ENCODE measurements at regions not wholly inside any gene's neighbourhood (a gene's known extent, or its start where the extent isn't known, plus 50 kb on each side); places are given as distances from the start of the nearest gene placed in this dataset.

DNA sequence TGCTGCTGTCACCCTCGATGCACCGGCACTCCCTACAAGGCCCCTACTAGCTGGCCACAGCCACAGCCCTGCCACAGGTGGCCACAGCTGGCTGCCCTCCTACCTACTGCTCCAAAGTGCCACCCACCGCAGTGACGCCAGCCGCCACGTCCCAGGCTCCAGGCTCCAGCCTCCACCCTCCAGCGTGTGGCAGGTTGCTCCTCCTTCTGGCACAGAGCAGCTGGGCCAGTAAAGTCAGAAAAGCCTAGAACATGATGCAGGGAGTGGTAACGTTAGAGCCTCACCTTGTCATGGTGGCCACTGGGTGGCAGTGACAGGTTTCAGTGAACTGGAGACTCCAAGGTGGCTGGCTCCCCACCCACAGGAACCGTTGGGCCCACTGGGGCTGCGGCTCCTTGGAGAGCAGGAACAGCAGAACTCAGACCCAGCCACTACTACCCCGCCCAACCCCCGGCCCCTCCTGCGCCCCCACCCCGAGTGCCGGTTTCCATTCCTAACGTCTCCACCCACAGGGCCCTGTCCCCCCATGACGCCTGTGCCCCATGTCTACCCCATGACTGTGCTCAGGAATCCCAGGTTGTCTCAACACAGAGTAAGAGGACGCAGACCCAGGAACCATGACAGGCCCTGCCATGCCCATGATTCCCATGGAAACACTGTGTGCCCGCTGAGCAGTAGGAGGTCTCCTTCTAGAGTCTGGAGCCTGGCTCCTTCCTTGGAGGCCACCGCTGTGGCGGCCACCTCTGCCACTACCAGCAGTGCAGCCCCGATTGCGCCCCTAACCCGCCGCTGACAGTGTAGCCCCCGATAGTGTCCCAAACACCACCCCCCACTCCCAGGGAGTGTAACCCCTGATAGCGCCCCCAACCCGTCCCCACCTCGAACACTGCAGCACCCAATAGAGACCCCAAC is 52.3 kb upstream of the ZNF33B start:
- H2AFZ ChIP-seq (ENCODE audit: low read length), result no peak overlapping the region
- no peak overlapping the region for H3K23ac ChIP-seq (ENCODE audit: low read depth, low read length, poor library complexity)
- H3K9ac ChIP-seq (ENCODE audit: low read depth, low read length, poor library complexity), result no peak overlapping the region
- H4K8ac ChIP-seq (ENCODE audit: low read depth, low read length), result no peak overlapping the region
- H2BK15ac ChIP-seq (ENCODE audit: low read length), result no peak overlapping the region
- no peak for DNase-seq (ENCODE audit: low spot score)
- no CpG with 5 or more reads among the region's 29 CpGs for WGBS, 2 donors (ENCODE audit: extremely low coverage in 2 of 2, insufficient read length in 2 of 2, insufficient replicate concordance in 1 of 2)
- no peak overlapping the region for H3K4ac ChIP-seq (ENCODE audit: low read length)
- H2BK5ac ChIP-seq (ENCODE audit: low read length), result peak overlapping the region; percentile 66
- H3K18ac ChIP-seq (ENCODE audit: low read length), result no peak overlapping the region
- no peak overlapping the region for H2BK120ac ChIP-seq (ENCODE audit: low read depth, low read length)
- no peak overlapping the region for H2AK5ac ChIP-seq (ENCODE audit: low read depth, low read length)
- no peak overlapping the region for H3K14ac ChIP-seq (ENCODE audit: low read length)
- no peaks in the 10 kb centered on the region for H3K79me1 ChIP-seq (ENCODE audit: low read depth, low read length)
- no peak overlapping the region for H2BK12ac ChIP-seq (ENCODE audit: low read length)
- peaks cover 0 to 16% of the 10 kb centered on the region in 2 donors for H3K9me3 ChIP-seq (replicated peaks in 1 of 2; ENCODE audit: control insufficient read depth in 2 of 2, insufficient read depth in 1 of 2, low read depth in 1 of 2, low read length in 2 of 2)
- H3K27me3 ChIP-seq (ENCODE audit: control insufficient read depth in 3 of 3, insufficient read depth in 3 of 3, low read depth in 1 of 3, low read length in 3 of 3), result peaks cover 0 to 6% (median 0%) of the 10 kb centered on the region in 3 experiments
- no peaks in the 10 kb centered on the region for H3K4me1 ChIP-seq (ENCODE audit: control insufficient read depth in 2 of 2, insufficient read depth in 1 of 2, low read depth in 1 of 2, low read length in 2 of 2)
- no peak overlapping the region for H3K27ac ChIP-seq (replicated peaks; ENCODE audit: low read length)
- no peaks in the 10 kb centered on the region for H3K36me3 ChIP-seq (replicated peaks in 1 of 2; ENCODE audit: control insufficient read depth in 2 of 2, insufficient read depth in 2 of 2, low read length in 2 of 2)
- no peak overlapping the region for H4K91ac ChIP-seq (ENCODE audit: low read depth, low read length, poor library complexity)
- H3K4me3 ChIP-seq (ENCODE audit: low read length in 2 of 2), result no peak overlapping the region
- H3K4me2 ChIP-seq (ENCODE audit: insufficient read depth, low read length, poor library complexity, severe bottlenecking), result peak overlapping the region; percentile 11

DNA sequence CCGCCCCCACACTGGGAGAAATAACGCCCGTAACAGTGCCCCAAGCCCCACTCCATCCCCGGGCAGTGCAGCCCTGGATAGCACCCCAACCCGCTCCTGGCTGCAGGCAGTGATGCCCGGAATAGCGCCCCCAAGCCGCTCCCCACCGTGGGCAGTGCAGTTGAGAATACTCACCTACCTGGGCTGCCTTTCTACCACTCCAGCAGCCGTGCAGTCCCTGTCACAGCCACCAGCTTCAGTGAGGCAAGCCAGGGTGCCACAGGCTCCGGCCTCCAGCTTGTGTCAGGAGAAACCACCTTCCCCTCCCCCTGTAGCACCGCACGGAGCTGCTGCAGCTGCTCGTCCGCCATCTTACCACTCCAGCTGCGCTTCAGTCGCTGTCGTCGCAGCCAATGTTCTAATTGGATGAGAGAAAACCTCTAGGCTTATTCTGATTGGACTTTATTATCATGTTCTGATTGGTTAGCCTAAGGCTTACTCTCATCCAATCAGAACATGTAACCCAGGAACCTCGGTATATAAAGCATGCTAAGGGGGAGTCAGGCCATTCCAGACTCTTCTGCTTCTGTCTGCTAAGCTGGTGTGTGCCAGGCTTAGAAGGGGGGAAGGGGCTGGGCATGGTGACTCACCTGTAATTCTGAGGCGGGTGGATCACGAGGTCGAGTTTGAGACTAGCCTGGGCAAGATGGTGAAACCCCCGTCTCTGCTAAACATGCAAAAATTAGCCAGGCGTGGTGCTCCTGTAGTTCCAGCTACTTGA is 53.2 kb upstream of the ZNF33B start:
- no peaks in the 10 kb centered on the region for H3K79me1 ChIP-seq (ENCODE audit: low read depth, low read length)
- peak overlapping the region; percentile 61 for H2AFZ ChIP-seq (ENCODE audit: low read length)
- no peak for DNase-seq (ENCODE audit: low spot score)
- no peak overlapping the region for H4K91ac ChIP-seq (ENCODE audit: low read depth, low read length, poor library complexity)
- peaks cover 0 to 6% (median 0%) of the 10 kb centered on the region in 3 experiments for H3K27me3 ChIP-seq (ENCODE audit: control insufficient read depth in 3 of 3, insufficient read depth in 3 of 3, low read depth in 1 of 3, low read length in 3 of 3)
- no peaks in the 10 kb centered on the region for H3K36me3 ChIP-seq (replicated peaks in 1 of 2; ENCODE audit: control insufficient read depth in 2 of 2, insufficient read depth in 2 of 2, low read length in 2 of 2)
- H2AK5ac ChIP-seq (ENCODE audit: low read depth, low read length), result no peak overlapping the region
- H3K27ac ChIP-seq (replicated peaks; ENCODE audit: low read length), result no peak overlapping the region
- H4K8ac ChIP-seq (ENCODE audit: low read depth, low read length), result no peak overlapping the region
- no peak overlapping the region for H3K14ac ChIP-seq (ENCODE audit: low read length)
- peaks cover 0 to 16% of the 10 kb centered on the region in 2 donors for H3K9me3 ChIP-seq (replicated peaks in 1 of 2; ENCODE audit: control insufficient read depth in 2 of 2, insufficient read depth in 1 of 2, low read depth in 1 of 2, low read length in 2 of 2)
- H2BK12ac ChIP-seq (ENCODE audit: low read length), result no peak overlapping the region
- H2BK15ac ChIP-seq (ENCODE audit: low read length), result no peak overlapping the region
- no peak overlapping the region for H3K18ac ChIP-seq (ENCODE audit: low read length)
- H3K9ac ChIP-seq (ENCODE audit: low read depth, low read length, poor library complexity), result no peak overlapping the region
- H2BK120ac ChIP-seq (ENCODE audit: low read depth, low read length), result no peak overlapping the region
- H3K23ac ChIP-seq (ENCODE audit: low read depth, low read length, poor library complexity), result no peak overlapping the region
- no peak overlapping the region for H3K4me3 ChIP-seq (ENCODE audit: low read length in 2 of 2)
- no peaks in the 10 kb centered on the region for H3K4me1 ChIP-seq (ENCODE audit: control insufficient read depth in 2 of 2, insufficient read depth in 1 of 2, low read depth in 1 of 2, low read length in 2 of 2)
- no peak overlapping the region for H2BK5ac ChIP-seq (ENCODE audit: low read length)
- no CpG with 5 or more reads among the region's 25 CpGs for WGBS, 2 donors (ENCODE audit: extremely low coverage in 2 of 2, insufficient read length in 2 of 2, insufficient replicate concordance in 1 of 2)
- no peak overlapping the region for H3K4ac ChIP-seq (ENCODE audit: low read length)
- H3K4me2 ChIP-seq (ENCODE audit: insufficient read depth, low read length, poor library complexity, severe bottlenecking), result peak overlapping the region; percentile 11

DNA sequence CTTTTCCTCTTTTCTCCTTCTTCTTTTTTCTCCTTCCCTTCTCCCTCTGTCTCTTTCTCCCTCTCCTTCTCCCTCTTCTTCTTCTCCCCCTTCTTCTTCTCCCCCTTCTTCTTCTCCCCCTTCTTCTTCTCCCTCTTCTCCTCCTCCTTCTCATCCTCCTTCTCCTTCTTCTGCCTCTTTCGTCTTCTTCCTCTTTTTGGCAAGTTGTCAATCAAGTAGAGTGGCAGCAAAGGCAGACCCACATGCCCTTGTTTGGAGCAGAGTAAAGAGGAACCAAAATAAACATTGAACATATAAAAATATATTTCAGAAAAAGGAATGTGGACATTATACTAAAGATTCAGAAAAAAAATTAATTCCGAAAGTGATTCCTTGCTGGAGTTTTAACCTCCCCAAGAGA is 59.6 kb upstream of the ZNF33B start:
- H3K18ac ChIP-seq (ENCODE audit: low read length), result no peak overlapping the region
- H2BK15ac ChIP-seq (ENCODE audit: low read length), result no peak overlapping the region
- no peak overlapping the region for H4K8ac ChIP-seq (ENCODE audit: low read depth, low read length)
- H3K4me1 ChIP-seq (ENCODE audit: control insufficient read depth in 2 of 2, insufficient read depth in 1 of 2, low read depth in 1 of 2, low read length in 2 of 2), result no peaks in the 10 kb centered on the region
- H2AK5ac ChIP-seq (ENCODE audit: low read depth, low read length), result no peak overlapping the region
- no CpG with 5 or more reads among the region's 2 CpGs for WGBS, 2 donors (ENCODE audit: extremely low coverage in 2 of 2, insufficient read length in 2 of 2, insufficient replicate concordance in 1 of 2)
- H3K23ac ChIP-seq (ENCODE audit: low read depth, low read length, poor library complexity), result no peak overlapping the region
- no peak overlapping the region for H3K4ac ChIP-seq (ENCODE audit: low read length)
- no peak overlapping the region for H3K14ac ChIP-seq (ENCODE audit: low read length)
- H3K9ac ChIP-seq (ENCODE audit: low read depth, low read length, poor library complexity), result no peak overlapping the region
- H2BK12ac ChIP-seq (ENCODE audit: low read length), result no peak overlapping the region
- no peak overlapping the region for H2BK120ac ChIP-seq (ENCODE audit: low read depth, low read length)
- H4K91ac ChIP-seq (ENCODE audit: low read depth, low read length, poor library complexity), result no peak overlapping the region
- no peak overlapping the region for H3K4me3 ChIP-seq (ENCODE audit: low read length in 2 of 2)
- no peak overlapping the region for H3K4me2 ChIP-seq (ENCODE audit: insufficient read depth, low read length, poor library complexity, severe bottlenecking)
- H3K27me3 ChIP-seq (ENCODE audit: control insufficient read depth in 3 of 3, insufficient read depth in 3 of 3, low read depth in 1 of 3, low read length in 3 of 3), result no peaks in the 10 kb centered on the region
- no peaks in the 10 kb centered on the region for H3K79me1 ChIP-seq (ENCODE audit: low read depth, low read length)
- no peak overlapping the region for H2BK5ac ChIP-seq (ENCODE audit: low read length)
- H3K27ac ChIP-seq (replicated peaks; ENCODE audit: low read length), result no peak overlapping the region
- H3K36me3 ChIP-seq (replicated peaks in 1 of 2; ENCODE audit: control insufficient read depth in 2 of 2, insufficient read depth in 2 of 2, low read length in 2 of 2), result no peaks in the 10 kb centered on the region
- DNase-seq (ENCODE audit: low spot score), result no peak
- no peak overlapping the region for H2AFZ ChIP-seq (ENCODE audit: low read length)
- peaks cover 0 to 3% of the 10 kb centered on the region in 2 donors for H3K9me3 ChIP-seq (replicated peaks in 1 of 2; ENCODE audit: control insufficient read depth in 2 of 2, insufficient read depth in 1 of 2, low read depth in 1 of 2, low read length in 2 of 2)

DNA sequence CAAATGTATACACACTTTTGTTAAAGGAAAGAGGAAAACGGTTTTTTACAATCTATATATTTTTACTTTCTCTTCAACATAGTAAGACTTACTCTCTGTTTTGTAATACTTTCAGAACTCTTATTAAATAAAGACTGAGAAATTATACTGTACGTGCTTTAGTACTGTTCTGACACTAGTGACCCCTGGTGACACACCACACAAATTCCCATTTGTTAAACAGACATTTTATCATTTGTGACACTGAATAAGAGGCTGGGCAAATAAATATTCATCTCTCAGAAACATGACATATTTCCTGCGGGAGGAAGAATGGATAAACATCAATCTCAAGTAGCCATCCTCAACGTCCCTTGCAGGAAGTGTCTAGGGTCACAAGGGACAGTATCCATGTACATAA is 68.9 kb upstream of the ZNF33B start:
- H3K4ac ChIP-seq (ENCODE audit: low read length), result no peak overlapping the region
- no peak overlapping the region for H3K9ac ChIP-seq (ENCODE audit: low read depth, low read length, poor library complexity)
- H3K4me2 ChIP-seq (ENCODE audit: insufficient read depth, low read length, poor library complexity, severe bottlenecking), result no peak overlapping the region
- no peaks in the 10 kb centered on the region for H3K9me3 ChIP-seq (replicated peaks in 1 of 2; ENCODE audit: control insufficient read depth in 2 of 2, insufficient read depth in 1 of 2, low read depth in 1 of 2, low read length in 2 of 2)
- H3K36me3 ChIP-seq (replicated peaks in 1 of 2; ENCODE audit: control insufficient read depth in 2 of 2, insufficient read depth in 2 of 2, low read length in 2 of 2), result no peaks in the 10 kb centered on the region
- H4K8ac ChIP-seq (ENCODE audit: low read depth, low read length), result no peak overlapping the region
- H3K27me3 ChIP-seq (ENCODE audit: control insufficient read depth in 3 of 3, insufficient read depth in 3 of 3, low read depth in 1 of 3, low read length in 3 of 3), result no peaks in the 10 kb centered on the region
- H4K91ac ChIP-seq (ENCODE audit: low read depth, low read length, poor library complexity), result no peak overlapping the region
- no peaks in the 10 kb centered on the region for H3K79me1 ChIP-seq (ENCODE audit: low read depth, low read length)
- no peak overlapping the region for H2BK120ac ChIP-seq (ENCODE audit: low read depth, low read length)
- WGBS, 2 donors (ENCODE audit: extremely low coverage in 2 of 2, insufficient read length in 2 of 2, insufficient replicate concordance in 1 of 2), result no CpG with 5 or more reads among the region's 4 CpGs
- no peak overlapping the region for H2AK5ac ChIP-seq (ENCODE audit: low read depth, low read length)
- H2BK12ac ChIP-seq (ENCODE audit: low read length), result no peak overlapping the region
- no peak for DNase-seq (ENCODE audit: low spot score)
- H2BK15ac ChIP-seq (ENCODE audit: low read length), result no peak overlapping the region
- no peak overlapping the region for H2BK5ac ChIP-seq (ENCODE audit: low read length)
- H3K4me3 ChIP-seq (ENCODE audit: low read length in 2 of 2), result no peak overlapping the region
- no peaks in the 10 kb centered on the region for H3K4me1 ChIP-seq (ENCODE audit: control insufficient read depth in 2 of 2, insufficient read depth in 1 of 2, low read depth in 1 of 2, low read length in 2 of 2)
- no peak overlapping the region for H3K23ac ChIP-seq (ENCODE audit: low read depth, low read length, poor library complexity)
- H2AFZ ChIP-seq (ENCODE audit: low read length), result no peak overlapping the region
- H3K18ac ChIP-seq (ENCODE audit: low read length), result no peak overlapping the region
- no peak overlapping the region for H3K27ac ChIP-seq (replicated peaks; ENCODE audit: low read length)
- no peak overlapping the region for H3K14ac ChIP-seq (ENCODE audit: low read length)

Data from neuronal stem cell (in vitro differentiated cells).